NCI-H226 (cell line): ENCODE measurements at regions not wholly inside any gene's neighbourhood (a gene's known extent, or its start where the extent isn't known, plus 50 kb on each side); places are given as distances from the start of the nearest gene placed in this dataset.

Experiments used
- DNase-seq: peaks from one replicate; pipeline ENCODE4 v3.0.0-alpha.2; 2015

- DNase-seq: no peak
These were observed 60.0 kb upstream of the NECTIN1 start for GRCh38 chr11:119788911-119789560.

DNA sequence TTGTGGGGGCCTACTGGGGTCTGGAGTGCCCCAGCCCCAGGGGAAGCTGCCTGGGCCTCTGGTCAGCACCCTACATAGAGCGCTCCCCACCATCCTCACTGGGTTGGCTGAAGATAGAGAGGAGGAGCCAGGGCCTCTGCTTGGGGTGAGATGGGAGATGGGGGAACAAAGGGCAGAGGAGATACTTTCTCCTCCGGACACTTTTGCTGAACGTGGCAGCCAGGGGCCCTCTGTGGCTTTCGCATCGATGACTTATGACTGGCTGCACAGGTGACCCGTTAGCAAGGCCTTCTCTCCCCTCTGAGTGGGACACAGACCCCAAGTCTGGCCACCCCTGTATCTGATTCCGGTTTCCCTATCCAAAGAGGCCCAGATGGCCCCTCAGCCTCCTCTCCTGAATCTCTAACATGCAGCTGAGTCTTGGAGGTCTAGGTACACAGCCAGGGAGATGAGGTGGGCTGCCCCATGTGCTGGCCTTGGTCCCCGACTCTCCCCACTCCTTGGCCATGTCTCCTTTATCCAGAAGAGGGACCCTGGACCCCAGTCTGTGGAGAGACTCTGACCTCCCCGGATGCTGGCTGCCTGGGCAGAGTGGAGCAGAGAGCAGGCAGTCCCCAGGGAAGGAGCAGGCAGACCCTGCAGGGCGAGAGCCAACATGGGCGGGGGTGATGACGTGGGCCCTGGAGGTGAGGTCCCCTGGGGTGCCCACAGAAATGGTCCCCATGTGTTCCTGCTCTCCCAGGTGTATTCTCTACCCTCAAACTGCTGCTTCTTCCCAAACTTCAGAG is 59.3 kb upstream of the NECTIN1 start:
- no peak for DNase-seq

DNA sequence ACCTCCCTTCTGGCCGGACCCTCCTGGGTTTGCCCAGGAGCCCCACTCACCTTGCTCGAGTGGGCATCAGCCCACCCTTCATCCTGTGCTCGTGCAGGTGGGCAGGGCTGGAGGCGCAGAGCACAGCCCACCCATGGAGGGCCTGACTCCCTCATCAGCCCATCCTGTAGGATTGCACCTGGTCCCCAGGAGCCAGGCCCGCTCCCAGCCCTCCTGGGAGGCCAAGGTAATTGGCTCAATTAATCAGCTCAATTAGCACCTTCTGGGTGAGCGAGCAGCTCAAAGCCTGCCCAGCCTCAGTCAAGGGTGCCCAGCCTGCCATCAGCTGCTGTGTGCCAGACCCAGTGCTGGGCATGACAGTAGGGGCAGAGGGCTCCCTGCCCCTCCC is 58.1 kb upstream of the NECTIN1 start:
- DNase-seq: no peak

- DNase-seq: no peak
These were observed 57.6 kb upstream of the NECTIN1 start for GRCh38 chr11:119786431-119787073.

DNA sequence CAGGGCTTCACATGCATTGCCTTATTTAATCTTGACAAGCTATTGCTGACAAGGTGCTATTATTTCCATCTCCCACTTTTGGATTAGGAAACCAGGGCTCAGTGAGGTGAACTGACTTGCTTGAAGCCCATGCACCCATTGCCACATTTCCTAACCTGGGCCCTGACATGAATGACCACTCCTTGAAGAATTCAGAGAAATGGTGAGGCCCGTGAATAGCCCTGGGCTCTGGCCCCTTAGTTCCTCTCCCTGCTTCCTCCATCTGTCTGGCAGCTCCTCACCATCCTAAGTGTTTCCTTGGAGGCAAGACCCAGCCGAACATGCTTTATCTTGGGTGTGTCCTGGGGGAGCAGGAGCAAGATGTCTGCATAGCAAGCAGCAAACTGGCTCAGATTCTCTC is 56.1 kb upstream of the NECTIN1 start:
- DNase-seq: no peak

- no peak for DNase-seq
These were observed 55.4 kb upstream of the NECTIN1 start for GRCh38 chr11:119784421-119784820.

GRCh38 chr11:119783466-119784400 is 54.7 kb upstream of the NECTIN1 start:
- no peak for DNase-seq

DNA sequence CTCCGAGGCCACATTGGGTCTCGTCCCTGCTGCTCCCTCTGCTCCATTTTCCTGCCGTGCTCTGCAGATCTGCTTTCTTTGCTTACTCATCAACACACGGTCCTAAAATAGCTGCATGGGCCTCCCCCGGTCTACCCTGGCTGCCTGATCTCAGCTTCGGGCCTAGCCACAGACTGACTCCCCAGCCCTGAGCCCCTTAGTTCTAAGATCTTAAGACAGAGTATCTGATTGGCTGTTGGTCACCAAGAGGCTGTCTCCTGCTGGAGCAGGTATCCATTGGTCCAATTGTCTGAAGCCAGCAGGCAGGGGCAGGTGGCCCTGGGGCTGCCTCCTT is 53.7 kb upstream of the NECTIN1 start:
- no peak for DNase-seq

DNA sequence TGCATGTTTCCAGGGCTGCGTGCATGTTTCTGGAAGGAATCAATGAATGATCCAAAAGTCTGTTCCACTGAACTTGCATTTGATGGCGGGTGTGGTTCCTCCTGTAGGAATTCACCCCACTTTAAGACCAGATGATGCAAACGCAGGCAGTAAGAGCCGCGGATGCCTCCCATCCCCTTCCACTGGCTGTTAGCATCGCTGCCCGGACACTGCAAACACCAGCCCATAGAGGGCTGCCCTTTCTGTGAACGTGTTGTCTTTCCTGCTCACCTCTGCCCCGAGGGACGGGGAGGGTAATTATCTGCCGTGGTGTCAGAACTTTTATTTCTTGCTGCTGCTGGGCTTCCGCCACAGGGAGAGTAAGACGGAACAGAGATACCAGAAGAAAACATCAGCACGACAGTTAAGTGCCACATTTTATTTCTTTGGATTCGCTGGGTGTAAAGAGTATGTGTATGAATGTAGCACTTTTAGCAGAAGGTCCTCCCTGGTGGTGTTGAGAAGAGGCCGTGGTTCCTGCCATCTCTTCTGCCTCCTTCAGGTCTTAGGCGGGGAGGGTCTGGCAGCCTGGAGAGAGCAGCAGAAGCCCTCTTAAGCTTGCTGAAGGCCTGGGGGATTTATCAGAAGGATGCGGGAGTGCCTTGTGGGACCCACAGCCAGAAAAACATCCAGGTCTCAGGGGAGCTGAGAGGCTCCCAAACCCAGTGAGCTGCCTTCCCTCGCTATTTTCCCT is 53.2 kb upstream of the NECTIN1 start:
- no peak for DNase-seq

GRCh38 chr11:119780222-119780953 is 51.4 kb upstream of the NECTIN1 start:
- no peak for DNase-seq

GRCh38 chr11:119779195-119780071 is 50.4 kb upstream of the NECTIN1 start:
- DNase-seq: no peak
